ENCODE measurements at regions not wholly inside any gene's neighbourhood (a gene's known extent, or its start where the extent isn't known, plus 50 kb on each side); places are given as distances from the start of the nearest gene placed in this dataset.
"Not testable (repeated sequence)": the region's sequence is repeated elsewhere in the genome, so short reads cannot be mapped to it uniquely, and the experiment has no call there.

- not testable (repeated sequence) for TF ChIP-seq ZFP30 (CRISPR knock-in tag; IDR thresholded peaks at IDR 0.05); PATZ1 (CRISPR knock-in tag; IDR thresholded peaks at IDR 0.05; ENCODE audit: borderline replicate concordance); ZC3H10 (CRISPR knock-in tag; IDR thresholded peaks at IDR 0.05); OSR1 (CRISPR knock-in tag; IDR thresholded peaks at IDR 0.05); CSDC2 (CRISPR knock-in tag; IDR thresholded peaks at IDR 0.05); ZFP3 (CRISPR knock-in tag; IDR thresholded peaks at IDR 0.05); RARB (CRISPR knock-in tag; IDR thresholded peaks at IDR 0.05); ISL1 (CRISPR knock-in tag; IDR thresholded peaks at IDR 0.05); ZNF70 (CRISPR knock-in tag; IDR thresholded peaks at IDR 0.05); TOX (CRISPR knock-in tag; IDR thresholded peaks at IDR 0.05; ENCODE audit: borderline replicate concordance); ARNTL (CRISPR knock-in tag; IDR thresholded peaks at IDR 0.05; ENCODE audit: borderline replicate concordance, low read depth); TCF4 (CRISPR knock-in tag; IDR thresholded peaks at IDR 0.05; ENCODE audit: borderline replicate concordance)
- TF ChIP-seq, protein P1, sequence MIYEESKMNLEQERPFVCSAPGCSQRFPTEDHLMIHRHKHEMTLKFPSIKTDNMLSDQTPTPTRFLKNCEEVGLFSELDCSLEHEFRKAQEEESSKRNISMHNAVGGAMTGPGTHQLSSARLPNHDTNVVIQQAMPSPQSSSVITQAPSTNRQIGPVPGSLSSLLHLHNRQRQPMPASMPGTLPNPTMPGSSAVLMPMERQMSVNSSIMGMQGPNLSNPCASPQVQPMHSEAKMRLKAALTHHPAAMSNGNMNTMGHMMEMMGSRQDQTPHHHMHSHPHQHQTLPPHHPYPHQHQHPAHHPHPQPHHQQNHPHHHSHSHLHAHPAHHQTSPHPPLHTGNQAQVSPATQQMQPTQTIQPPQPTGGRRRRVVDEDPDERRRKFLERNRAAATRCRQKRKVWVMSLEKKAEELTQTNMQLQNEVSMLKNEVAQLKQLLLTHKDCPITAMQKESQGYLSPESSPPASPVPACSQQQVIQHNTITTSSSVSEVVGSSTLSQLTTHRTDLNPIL (CRISPR knock-in tag; IDR thresholded peaks at IDR 0.05; ENCODE audit: low read depth) = not testable (repeated sequence)
These were observed 543.3 kb downstream of the PRIM2 start for GRCh38 chr6:57860481-57861315.

Data from SK-N-SH treated with all-trans-retinoic acid at 6 μM for 48 hours (cell line).